GM21528 (cell line): ENCODE measurements at regions not wholly inside any gene's neighbourhood (a gene's known extent, or its start where the extent isn't known, plus 50 kb on each side); places are given as distances from the start of the nearest gene placed in this dataset.

ENCODE experiments used
- ATAC-seq: cut with Tn5 transposase; IDR thresholded peaks from one replicate; pipeline ENCODE4 v1.9.1; 2021; ENCODE audit warnings: mild to moderate bottlenecking, moderate library complexity; ENCODE audit not compliant: unreplicated experiment, low FRiP score

- no peak for ATAC-seq
Observed at GRCh38 chr6:164021589-164022250, 607.2 kb downstream of the QKI start.

DNA sequence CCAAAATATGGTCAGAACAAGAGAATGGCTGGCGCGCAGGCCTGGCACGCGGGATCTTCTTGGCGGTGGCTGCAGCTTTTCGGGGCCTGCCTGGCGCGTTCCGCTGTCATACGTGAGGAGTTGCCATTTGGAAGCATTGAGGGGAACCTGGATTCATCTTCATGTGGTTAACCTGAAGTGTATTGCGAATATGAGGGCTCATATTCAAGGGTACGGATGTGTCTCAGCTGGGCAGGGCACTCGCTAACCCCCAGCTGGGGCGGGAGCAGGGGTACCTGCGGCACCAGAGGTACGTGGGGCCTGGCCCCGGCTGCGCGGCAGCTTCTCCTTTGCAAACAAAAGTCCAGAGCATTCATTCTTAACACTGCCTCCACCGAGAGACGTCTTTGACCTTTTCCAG lies 605.6 kb downstream of the QKI start:
- no peak for ATAC-seq

DNA sequence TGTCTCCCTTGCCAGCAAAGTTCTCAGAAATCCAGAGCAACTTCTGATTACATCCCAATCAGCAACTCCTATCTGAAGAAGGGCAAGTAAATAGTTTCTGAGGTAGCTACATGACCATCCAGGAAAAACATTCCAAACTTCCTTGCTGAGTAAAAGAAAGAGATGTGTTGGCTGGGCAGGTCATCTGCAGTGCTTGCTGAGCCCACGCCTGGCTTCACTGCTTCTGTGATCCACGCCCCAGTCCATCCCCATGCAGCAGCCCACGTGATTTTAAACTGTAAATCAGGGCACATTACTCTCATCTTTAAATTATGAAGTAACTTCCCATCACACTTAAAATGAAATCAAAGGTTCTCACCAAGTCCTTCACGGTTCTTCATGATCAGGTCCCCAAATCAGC lies 603.6 kb downstream of the QKI start:
- ATAC-seq = no peak

- no peak for ATAC-seq
Observed at GRCh38 chr6:164016056-164016455, 601.5 kb downstream of the QKI start.

DNA sequence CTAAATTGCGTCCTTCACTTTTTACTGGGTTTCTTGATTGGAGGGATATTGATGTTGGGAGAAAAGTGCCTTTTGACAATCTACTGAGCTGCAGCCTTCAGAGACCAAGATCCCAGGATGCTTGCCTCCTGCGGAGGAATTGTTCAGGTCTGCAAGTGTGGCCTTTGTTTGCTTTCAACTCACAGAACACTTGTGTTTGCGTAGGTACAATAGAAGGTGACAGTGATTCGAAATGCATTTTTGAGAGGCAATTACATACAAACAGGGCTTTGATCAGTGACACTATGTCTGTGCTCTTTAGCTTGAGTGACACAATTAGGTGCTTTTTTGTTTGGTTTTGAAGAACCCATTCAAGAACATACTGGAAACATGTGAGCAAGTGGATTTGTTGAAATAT lies 600.6 kb downstream of the QKI start:
- no peak for ATAC-seq

GRCh38 chr6:164014346-164015087 lies 600.0 kb downstream of the QKI start:
- no peak for ATAC-seq

GRCh38 chr6:164013480-164014208 lies 599.1 kb downstream of the QKI start:
- ATAC-seq = no peak

- no peak for ATAC-seq
Observed at GRCh38 chr6:164011321-164011720, 596.8 kb downstream of the QKI start.

- ATAC-seq = no peak
Observed at GRCh38 chr6:164010441-164011103, 596.1 kb downstream of the QKI start.

- ATAC-seq = no peak
Observed at GRCh38 chr6:164008902-164009301, 594.4 kb downstream of the QKI start.

- no peak for ATAC-seq
Observed at GRCh38 chr6:164007881-164008280, 593.4 kb downstream of the QKI start.

GRCh38 chr6:164006459-164006858 lies 591.9 kb downstream of the QKI start:
- no peak for ATAC-seq

DNA sequence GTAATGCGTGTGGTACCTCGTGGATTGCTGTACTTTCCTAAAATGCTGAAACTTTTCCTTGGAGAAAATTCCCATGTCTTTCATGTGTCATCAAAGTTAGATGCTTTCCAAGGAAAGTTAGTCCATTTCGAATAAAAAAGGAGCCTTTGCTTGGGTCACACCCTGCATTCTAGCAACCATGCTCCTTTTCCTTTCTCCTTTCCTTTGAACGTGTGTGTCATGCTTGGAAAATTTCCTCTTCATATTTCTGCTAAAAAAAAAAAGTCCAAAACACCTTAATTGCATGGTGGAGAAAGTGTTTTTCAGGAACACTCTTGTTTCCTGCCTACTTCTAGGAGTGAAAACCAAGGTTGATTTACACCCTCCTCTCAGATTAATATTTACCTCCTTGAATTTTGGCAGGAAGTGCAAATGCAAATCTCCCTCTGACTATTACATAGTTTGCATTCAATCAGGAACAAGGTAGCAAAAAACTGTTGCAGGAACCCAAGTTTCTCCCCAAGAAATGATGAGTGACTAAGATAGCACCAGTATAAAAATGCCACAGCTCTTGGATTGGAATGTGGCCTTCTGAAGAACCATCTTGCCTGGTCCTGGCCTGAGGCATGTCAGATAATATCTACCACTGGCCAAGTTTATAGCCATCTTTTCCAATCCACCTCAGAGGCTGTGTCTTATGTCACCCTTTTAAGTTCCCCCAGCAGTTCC lies 590.6 kb downstream of the QKI start:
- no peak for ATAC-seq

- ATAC-seq = no peak
Observed at GRCh38 chr6:164000276-164000675, 585.8 kb downstream of the QKI start.

GRCh38 chr6:163999475-164000125 lies 585.1 kb downstream of the QKI start:
- no peak for ATAC-seq

DNA sequence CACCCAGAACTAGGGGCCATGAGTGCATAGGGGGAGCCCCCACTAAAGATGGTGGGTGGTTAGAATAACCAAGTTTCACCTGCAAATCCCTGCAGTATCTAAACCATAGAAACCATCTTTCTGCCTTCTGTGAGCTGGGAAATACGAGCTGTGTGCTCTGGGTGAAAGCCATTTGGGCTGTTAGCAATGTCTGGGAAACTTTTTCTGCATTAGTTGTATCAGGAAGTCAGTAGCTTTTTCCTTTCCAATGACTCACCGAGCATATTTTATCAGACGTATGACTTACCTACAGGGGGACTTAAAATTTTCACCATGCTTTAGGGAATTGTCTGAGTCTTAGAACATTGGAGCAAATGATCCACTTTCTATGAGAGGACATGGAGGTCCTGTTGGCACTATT lies 584.0 kb downstream of the QKI start:
- no peak for ATAC-seq

DNA sequence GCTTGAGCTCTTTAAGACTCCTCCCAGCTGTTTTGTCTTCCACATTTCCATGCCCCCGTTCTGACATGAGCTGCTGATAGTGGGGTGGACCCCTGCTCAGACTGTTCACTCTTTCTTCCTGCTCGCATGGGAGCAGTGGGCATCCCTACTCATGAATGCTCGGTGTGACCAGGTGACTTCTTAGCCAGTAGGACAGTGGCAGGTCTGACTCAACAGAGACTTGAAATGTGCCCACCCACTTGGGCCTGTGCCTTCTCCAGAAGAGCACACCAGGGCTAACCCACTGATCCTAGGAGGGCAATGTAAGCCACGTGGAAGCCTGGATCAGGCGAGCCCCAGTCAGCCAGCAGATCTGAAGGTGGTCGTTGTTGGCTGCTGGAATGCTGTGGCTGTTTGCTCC lies 582.0 kb downstream of the QKI start:
- ATAC-seq = no peak

DNA sequence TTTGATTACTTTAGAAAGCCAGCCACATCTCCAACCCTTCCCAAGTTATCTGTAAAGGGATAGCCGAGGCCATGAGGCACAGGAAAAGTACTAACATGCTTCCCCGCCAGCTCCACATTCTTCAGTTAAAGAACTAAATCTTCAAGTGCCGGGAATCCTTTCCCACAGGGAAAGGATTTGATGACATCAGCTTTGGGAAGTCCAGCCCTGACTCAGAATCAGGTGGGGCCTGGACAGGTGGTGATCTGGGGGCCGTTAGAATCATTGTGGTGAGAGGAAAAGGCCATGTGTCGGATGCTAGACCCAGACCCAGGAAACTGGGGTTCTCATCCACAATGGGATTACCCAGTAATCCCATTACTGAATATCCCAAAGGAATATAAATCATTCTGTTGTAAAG lies 580.0 kb downstream of the QKI start:
- no peak for ATAC-seq

DNA sequence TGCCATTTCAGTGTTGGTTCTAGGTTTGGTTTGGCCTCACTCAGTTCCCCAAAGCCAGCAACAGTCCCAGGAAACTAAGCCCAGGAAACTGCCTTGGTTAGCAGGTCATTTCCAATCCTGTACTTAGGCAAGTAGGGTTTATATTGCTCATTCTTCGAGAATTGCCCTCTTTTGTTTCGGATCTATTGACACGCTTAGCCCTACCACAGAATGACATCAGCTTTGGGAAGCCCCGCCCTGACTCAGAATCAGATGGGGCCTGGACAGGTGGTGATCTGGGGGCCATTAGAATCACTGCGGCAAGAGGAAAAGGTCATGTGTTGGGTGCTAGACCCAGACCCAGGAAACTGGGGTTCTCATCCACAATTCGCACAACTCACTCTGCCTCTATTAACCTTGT lies 578.2 kb downstream of the QKI start:
- ATAC-seq = no peak

DNA sequence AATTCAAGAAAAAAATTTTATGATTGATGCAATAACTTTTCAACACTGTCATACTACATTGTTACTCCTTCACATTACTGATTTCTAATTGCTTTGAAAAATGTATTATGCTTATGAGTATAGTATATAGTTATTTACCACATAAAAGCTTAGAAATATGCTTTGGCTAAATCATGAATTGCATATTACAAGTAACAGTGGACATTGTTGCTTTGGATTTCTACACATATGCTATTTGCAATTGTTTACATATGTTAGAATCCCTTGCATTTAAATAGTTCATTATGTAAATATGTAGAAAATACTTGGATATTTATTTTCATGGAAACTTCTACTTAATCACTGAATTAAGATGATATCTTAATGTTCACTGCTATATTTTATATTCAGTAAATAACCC lies 577.5 kb downstream of the QKI start:
- ATAC-seq = no peak
